PC-3 (cell line): ENCODE measurements at regions not wholly inside any gene's neighbourhood (a gene's known extent, or its start where the extent isn't known, plus 50 kb on each side); places are given as distances from the start of the nearest gene placed in this dataset.
"Not testable (repeated sequence)": the region's sequence is repeated elsewhere in the genome, so short reads cannot be mapped to it uniquely, and the experiment has no call there.

ENCODE experiments used
- ATAC-seq: fragments of 200-7000 bp; cut with Tn5 transposase; 2 replicates; pipeline ENCODE4 v1.9.1; 2020; ENCODE audit warnings: mild to moderate bottlenecking, moderate library complexity
- BruUV-seq: library from RNA; stranded (reverse); fragments of 400-500 nt; replicated peaks from 2 replicates; lab custom pipeline; 2021; lab: Mats Ljungman, UMichigan
- CTCF ChIA-PET: fragments of 300-600 bp; sonication (Branson Sonifier 250); formaldehyde crosslinking; loops from one replicate; lab custom pipeline; 2022; ENCODE audit warnings: antibody characterized with exemption; lab: Charles Lee
- POLR2A ChIA-PET: fragments of 300-600 bp; sonication (Branson Sonifier 250); formaldehyde crosslinking; loops from one replicate; lab custom pipeline; 2022; ENCODE audit warnings: antibody characterized with exemption; ENCODE audit not compliant: unreplicated experiment; lab: Charles Lee
- DNase-seq: peaks from one replicate; pipeline ENCODE4 v3.0.0-alpha.2; 2015
- H2AFZ ChIP-seq: fragments of 300-600 bp; sonication (generic); 2 replicates; pipeline ENCODE4 v1.6.0; 2016; ENCODE audit warnings: antibody characterized with exemption, low read length
- H3F3A ChIP-seq: fragments of 300-600 bp; sonication (generic); one replicate; pipeline ENCODE4 v1.6.0; 2017; ENCODE audit warnings: antibody characterized with exemption, low read length, control low read depth, mild to moderate bottlenecking; ENCODE audit not compliant: unreplicated experiment
- H3K27ac ChIP-seq: fragments of 300-600 bp; sonication (generic); 2 replicates; pipeline ENCODE4 v1.5.1; 2016; ENCODE audit warnings: mild to moderate bottlenecking, low read length
- H3K27me3 ChIP-seq: fragments of 300-600 bp; sonication (generic); 2 replicates; pipeline ENCODE4 v1.6.1; 2016; ENCODE audit warnings: low read length, mixed read lengths
- H3K36me3 ChIP-seq: fragments of 300-600 bp; sonication (generic); 2 replicates; pipeline ENCODE4 v1.6.1; 2016; ENCODE audit warnings: low read depth, mixed run types, low read length, mixed read lengths
- H3K4me1 ChIP-seq: fragments of 300-600 bp; sonication (generic); 2 replicates; pipeline ENCODE4 v1.5.1; 2016; ENCODE audit warnings: low read length; ENCODE audit not compliant: insufficient read depth
- H3K4me2 ChIP-seq: fragments of 300-600 bp; sonication (generic); 2 replicates; pipeline ENCODE4 v1.6.0; 2016; ENCODE audit warnings: low read length
- H3K4me3 ChIP-seq: fragments of 300-600 bp; sonication (generic); 2 replicates; pipeline ENCODE4 v1.5.1; 2016; ENCODE audit warnings: mild to moderate bottlenecking, low read length, mixed read lengths
- H3K79me2 ChIP-seq: fragments of 300-600 bp; sonication (generic); 2 replicates; pipeline ENCODE4 v1.6.1; 2017; ENCODE audit warnings: low read length, mixed read lengths
- H3K9ac ChIP-seq: fragments of 300-600 bp; sonication (generic); 2 replicates; pipeline ENCODE4 v1.6.0; 2016; ENCODE audit warnings: mild to moderate bottlenecking, low read length
- H3K9me2 ChIP-seq: fragments of 300-600 bp; sonication (generic); replicated peaks from 2 replicates; pipeline ENCODE4 v1.6.1; 2016; ENCODE audit warnings: mixed run types, low read length, mixed read lengths
- H3K9me3 ChIP-seq: fragments of 300-600 bp; sonication (generic); 2 replicates; pipeline ENCODE4 v1.6.1; 2016; ENCODE audit warnings: low read length, mixed read lengths
- H4K20me1 ChIP-seq: fragments of 300-600 bp; sonication (generic); 2 replicates; pipeline ENCODE4 v1.6.1; 2016; ENCODE audit warnings: low read length, mixed read lengths
- intact Hi-C: fragments of 100-400 bp; cut with micrococcal nuclease; formaldehyde crosslinking; loops from 2 replicates; pipeline ENCODE4 v1.9.0; 2023

DNA sequence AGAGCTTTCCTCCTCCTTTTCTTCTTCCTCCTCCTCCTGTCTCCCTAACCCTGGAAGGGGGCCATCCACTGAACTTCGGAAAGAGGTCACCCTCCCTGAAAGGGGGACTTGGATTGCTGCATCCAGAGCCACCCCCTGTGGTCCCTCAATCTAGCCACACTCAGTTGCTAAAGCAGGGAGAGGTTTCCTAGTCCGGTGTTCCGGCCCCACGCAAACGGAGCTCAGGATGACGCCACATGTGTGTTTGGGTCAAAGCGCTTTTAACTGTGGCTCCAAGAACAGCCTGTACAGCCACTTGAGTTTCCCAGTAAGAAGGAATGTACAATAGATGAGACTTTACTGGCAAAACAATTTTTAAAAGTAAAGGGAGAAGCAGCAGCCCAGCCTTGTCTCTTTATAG, 206.9 kb upstream of the IRF2BP2 start:
- H3K4me2 ChIP-seq, H3K79me2 ChIP-seq, H3F3A ChIP-seq, H3K4me1 ChIP-seq, H3K27ac ChIP-seq, CTCF ChIA-PET, H3K9ac ChIP-seq, H3K9me3 ChIP-seq, H2AFZ ChIP-seq, H3K4me3 ChIP-seq, H3K9me2 ChIP-seq, BruUV-seq, DNase-seq, POLR2A ChIA-PET, H3K36me3 ChIP-seq, H4K20me1 ChIP-seq, ATAC-seq, intact Hi-C loops, H3K27me3 ChIP-seq: not testable (repeated sequence)

DNA sequence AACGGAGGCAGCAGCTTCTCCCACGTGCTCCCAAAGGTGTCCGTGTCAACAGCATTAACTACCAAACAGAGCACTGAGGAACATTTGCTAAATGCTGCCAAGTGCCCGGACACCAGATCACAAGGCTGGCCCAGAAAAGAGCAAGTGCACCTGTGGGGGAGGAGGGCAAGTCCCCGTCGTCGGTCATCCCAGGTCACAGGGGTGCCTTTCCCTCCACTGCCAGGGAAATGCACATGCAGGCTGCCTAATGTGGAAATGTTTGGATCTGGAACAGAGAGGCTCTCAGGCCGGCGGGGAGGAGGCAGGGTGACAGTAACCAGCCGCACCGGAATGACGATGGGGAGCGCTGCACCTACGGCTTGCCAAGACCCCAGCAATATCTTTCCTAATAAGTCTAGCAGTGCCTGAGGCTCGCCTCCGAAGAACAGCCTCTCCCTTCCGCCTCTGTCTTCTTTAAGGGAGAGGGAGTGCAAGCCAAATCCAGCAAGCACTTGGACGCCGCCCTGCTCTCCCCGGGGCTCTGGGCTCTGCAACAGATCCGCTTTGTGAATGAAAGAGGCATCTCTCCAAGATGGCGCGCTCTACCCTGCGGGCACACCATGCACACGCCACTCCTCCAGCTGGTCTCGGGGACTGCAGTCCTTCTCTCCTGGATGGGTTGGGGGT, 206.3 kb upstream of the IRF2BP2 start:
- H3K4me1 ChIP-seq, H3K27me3 ChIP-seq, H3K9ac ChIP-seq, H3K9me2 ChIP-seq, intact Hi-C loops, CTCF ChIA-PET, H4K20me1 ChIP-seq, H3K4me3 ChIP-seq, DNase-seq, H3K4me2 ChIP-seq, POLR2A ChIA-PET, H2AFZ ChIP-seq, H3K9me3 ChIP-seq, ATAC-seq, H3K27ac ChIP-seq, BruUV-seq, H3K36me3 ChIP-seq, H3F3A ChIP-seq, H3K79me2 ChIP-seq: not testable (repeated sequence)

- H3K9me2 ChIP-seq, intact Hi-C loops, ATAC-seq, H3F3A ChIP-seq, H3K9me3 ChIP-seq, H2AFZ ChIP-seq, CTCF ChIA-PET, BruUV-seq, H3K9ac ChIP-seq, DNase-seq, H4K20me1 ChIP-seq, H3K27me3 ChIP-seq, H3K4me1 ChIP-seq, POLR2A ChIA-PET, H3K79me2 ChIP-seq, H3K4me3 ChIP-seq, H3K4me2 ChIP-seq, H3K27ac ChIP-seq, H3K36me3 ChIP-seq: not testable (repeated sequence)
These were observed 205.4 kb upstream of the IRF2BP2 start for GRCh38 chr1:234815295-234815815.

GRCh38 chr1:234814235-234814634, 204.3 kb upstream of the IRF2BP2 start:
- DNase-seq, H3K36me3 ChIP-seq, H3F3A ChIP-seq, POLR2A ChIA-PET, H3K9me2 ChIP-seq, H3K4me1 ChIP-seq, CTCF ChIA-PET, H3K9me3 ChIP-seq, H3K27ac ChIP-seq, H2AFZ ChIP-seq, intact Hi-C loops, H3K9ac ChIP-seq, BruUV-seq, H3K79me2 ChIP-seq, H3K27me3 ChIP-seq, H3K4me2 ChIP-seq, H3K4me3 ChIP-seq, ATAC-seq, H4K20me1 ChIP-seq: not testable (repeated sequence)

DNA sequence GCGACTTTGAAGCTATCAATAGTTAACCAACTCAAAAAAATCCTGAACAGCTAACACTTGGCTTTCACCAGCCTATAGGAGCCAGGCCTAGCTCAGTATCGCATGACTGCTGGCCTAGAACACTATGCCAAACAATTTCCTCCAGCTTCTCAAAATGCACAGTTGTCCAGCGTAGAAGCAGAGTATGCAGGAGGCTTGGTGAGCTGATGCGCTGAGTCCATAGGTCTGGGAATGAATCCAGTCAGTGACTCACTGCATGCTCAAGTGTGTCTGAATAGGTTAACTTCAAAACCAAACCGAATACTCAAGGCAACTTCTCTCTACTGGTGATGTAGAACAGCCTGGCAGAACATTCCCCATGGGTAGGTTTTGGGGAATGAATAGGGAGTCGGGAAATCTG, 201.8 kb upstream of the IRF2BP2 start:
- H3K27me3 ChIP-seq, H3K9ac ChIP-seq, H3K79me2 ChIP-seq, H3K9me2 ChIP-seq, H2AFZ ChIP-seq, H3F3A ChIP-seq, H3K4me3 ChIP-seq, CTCF ChIA-PET, H3K36me3 ChIP-seq, H4K20me1 ChIP-seq, H3K4me2 ChIP-seq, H3K4me1 ChIP-seq, intact Hi-C loops, POLR2A ChIA-PET, H3K27ac ChIP-seq, BruUV-seq, H3K9me3 ChIP-seq: not testable (repeated sequence)
- peak; percentile 95 for ATAC-seq
- DNase-seq, result peak; percentile 70

DNA sequence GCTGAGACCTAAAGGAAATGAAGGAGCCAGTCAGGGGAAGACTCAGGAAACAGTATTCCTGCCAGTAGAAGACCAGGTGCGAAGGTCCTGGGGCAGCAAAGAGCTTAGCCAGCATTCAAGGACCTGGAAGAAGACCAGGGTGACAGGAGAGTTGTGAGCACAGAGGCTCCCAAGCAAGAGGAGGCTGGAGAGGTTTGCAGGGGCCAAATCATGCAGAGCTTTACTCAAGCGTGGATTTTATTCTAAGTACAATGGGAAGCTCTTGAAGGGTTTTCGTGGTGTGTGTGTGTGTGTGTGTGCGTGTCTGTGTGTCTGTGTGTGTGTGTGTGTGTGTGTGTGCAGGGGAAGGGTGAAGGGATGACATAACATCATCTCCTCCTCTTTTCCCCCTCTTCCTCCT, 200.7 kb upstream of the IRF2BP2 start:
- POLR2A ChIA-PET, BruUV-seq, H2AFZ ChIP-seq, H3K9me3 ChIP-seq, DNase-seq, H4K20me1 ChIP-seq, H3K27ac ChIP-seq, CTCF ChIA-PET, H3K9ac ChIP-seq, H3K27me3 ChIP-seq, H3F3A ChIP-seq, H3K4me3 ChIP-seq, ATAC-seq, H3K9me2 ChIP-seq, H3K4me2 ChIP-seq, H3K4me1 ChIP-seq, H3K79me2 ChIP-seq, intact Hi-C loops, H3K36me3 ChIP-seq: not testable (repeated sequence)

DNA sequence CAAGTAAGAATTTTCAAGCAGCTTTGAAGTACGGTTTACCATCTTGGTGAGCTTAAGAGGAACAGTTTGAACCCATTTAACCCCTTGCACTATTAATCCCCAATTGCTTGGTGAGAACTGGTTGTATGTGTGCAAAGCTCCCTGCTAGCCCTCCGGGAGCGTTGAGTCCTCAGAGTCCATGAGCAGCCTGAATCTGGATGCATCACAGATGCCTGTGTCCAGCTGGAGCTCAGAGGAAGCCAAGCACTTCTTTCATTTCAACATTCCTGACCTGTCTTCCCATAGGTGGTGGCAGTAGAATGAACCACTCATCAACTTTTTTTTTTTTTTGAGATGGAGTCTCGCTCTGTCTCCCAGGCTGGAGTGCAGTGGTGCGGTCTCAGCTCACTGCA, 199.9 kb upstream of the IRF2BP2 start:
- DNase-seq, H3K9me2 ChIP-seq, H4K20me1 ChIP-seq, H3K4me3 ChIP-seq, H2AFZ ChIP-seq, H3K4me1 ChIP-seq, H3K9ac ChIP-seq, H3K27ac ChIP-seq, H3F3A ChIP-seq, ATAC-seq, H3K4me2 ChIP-seq, CTCF ChIA-PET, H3K27me3 ChIP-seq, intact Hi-C loops, BruUV-seq, POLR2A ChIA-PET, H3K9me3 ChIP-seq, H3K36me3 ChIP-seq, H3K79me2 ChIP-seq: not testable (repeated sequence)
